GM18861 (cell line): ENCODE measurements at regions not wholly inside any gene's neighbourhood (a gene's known extent, or its start where the extent isn't known, plus 50 kb on each side); places are given as distances from the start of the nearest gene placed in this dataset.

ENCODE experiments used
- ATAC-seq: cut with Tn5 transposase; IDR thresholded peaks from one replicate; pipeline ENCODE4 v1.9.1; 2021; ENCODE audit not compliant: unreplicated experiment

DNA sequence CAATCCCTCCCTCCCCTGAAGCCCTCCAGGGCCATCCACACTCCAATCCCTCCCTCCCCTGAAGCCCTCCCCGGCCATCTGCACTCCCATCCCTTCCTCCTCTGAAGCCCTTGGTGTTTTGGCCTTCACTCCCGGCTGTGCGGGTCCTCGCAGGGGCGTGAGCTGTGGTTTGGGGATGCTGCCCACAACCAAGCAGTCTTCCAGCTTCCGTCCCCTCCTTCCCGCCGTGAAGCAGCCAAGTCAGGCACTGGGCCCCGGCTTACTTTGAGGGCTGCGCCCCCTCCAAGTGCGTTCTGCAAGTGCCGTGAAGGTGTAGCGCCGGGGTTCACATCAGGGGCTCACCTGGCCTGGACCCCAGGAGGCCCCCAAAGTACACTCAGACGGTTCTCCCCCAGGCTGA is 335.9 kb downstream of the BRD1 start:
- no peak for ATAC-seq

DNA sequence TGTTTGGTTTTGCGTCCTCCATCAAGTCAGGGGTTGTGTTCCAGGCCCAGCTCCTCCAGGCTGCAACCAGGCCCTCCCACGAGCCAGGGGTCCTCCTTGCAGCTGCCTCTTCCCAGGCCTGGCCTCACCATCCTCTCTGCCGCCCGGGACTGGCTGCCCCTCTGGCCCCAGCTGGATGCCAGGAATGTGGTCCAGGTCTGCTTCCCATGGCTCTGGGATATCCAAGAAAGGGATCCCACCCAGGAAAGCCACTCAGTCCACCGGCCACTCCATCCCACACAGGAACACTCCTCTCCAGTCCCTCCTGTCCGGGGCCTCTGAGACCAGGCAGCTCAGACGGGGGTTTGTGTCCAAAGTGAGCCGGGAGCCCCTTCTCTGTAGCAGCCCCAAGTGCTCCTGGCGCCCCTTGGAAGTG is 336.4 kb downstream of the BRD1 start:
- ATAC-seq: no peak

DNA sequence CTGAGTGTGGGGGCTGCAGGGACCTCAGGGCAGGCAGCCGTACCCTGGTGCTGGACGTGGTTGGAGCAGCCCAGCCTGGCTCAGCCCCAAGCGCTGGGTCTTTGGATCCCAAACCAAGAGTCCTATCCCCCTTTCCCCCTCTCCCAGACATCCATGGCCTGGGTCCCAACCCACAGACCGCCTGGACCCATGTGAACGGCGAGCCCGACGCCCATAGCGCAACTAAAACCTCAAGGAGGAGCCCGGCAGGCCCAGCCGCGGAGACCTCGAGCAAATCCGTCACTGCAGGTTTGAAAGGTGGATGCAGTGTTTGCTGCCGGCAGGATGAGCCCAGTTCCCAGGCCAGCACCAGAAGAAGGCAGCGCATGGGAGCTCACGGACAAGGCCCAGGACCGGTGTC is 337.0 kb downstream of the BRD1 start:
- ATAC-seq: no peak

DNA sequence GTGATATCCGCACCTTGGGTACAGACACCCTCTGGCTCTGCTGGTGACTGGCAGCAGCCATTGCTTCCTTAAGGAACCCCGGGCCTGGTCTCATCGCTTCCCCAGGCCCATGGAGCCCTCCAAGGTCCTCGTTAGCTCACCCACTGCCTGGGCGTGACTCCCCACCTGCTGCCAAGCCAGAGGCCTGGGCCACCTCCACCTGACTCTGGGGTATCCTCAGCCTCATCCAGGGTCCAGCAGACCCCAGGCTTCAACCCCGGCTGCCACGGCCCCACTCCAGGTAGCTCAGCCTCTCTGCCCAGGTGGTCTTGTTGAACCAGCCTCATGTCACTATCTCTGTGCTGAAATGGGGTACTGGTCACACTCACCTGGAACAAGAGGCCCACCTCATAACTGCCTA is 337.9 kb downstream of the BRD1 start:
- no peak for ATAC-seq

DNA sequence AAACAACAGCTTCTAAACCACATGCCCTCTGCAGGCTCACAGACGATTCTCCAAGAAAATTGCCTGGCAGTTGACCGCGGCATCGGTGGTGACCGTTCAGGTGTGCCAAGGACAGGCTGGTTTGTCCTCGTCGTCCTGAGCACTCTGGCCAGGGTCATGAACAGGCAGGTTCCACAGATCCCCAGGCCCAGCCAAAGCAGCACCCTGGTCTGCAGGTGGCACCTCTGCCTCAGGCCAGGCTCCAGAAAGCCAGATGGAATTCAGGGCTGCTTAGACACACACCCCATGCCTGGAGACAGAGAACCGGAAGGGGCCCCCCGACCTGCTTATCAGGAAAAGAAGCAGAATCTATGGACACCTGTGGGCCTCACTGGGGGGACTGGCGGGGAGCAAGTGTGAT is 338.7 kb downstream of the BRD1 start:
- ATAC-seq: no peak

DNA sequence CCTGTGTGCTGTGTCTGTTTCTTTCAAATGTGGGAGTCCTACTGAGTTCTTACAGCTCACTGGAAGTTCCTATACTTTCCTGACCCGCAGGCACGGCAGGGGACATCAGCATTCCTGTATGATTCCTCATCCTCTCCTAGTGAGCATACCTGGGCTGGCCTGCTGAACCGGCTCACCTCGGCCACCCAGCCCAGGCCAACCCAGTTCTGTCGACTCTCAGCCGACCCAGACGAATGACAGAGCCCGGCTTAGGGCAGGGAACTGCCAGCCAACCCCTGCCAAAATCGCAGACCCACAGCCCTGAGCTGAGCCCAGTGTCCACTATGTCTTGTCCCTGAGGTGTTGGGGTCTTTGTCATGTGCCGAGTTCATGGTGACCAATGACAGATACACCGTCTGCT is 339.7 kb downstream of the BRD1 start:
- no peak for ATAC-seq

DNA sequence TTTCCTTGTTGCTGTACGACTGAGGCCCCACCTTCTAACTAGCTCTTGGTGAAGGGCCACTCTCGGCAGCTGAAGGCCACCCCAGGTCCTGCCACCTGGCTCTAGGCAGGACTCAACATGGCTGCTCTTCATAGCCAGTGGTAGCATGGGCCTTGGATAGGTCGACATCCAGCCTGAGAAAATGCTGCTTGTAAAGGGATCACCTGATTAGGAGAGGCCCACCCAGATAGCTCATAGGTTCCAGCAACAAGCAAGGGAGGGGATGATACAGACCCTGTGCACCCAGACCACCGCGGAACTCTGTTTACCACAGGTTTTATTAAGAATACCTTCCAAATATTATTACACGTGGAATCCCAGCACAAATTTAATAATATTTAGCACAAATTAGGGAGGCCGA is 341.4 kb downstream of the BRD1 start:
- no peak for ATAC-seq

DNA sequence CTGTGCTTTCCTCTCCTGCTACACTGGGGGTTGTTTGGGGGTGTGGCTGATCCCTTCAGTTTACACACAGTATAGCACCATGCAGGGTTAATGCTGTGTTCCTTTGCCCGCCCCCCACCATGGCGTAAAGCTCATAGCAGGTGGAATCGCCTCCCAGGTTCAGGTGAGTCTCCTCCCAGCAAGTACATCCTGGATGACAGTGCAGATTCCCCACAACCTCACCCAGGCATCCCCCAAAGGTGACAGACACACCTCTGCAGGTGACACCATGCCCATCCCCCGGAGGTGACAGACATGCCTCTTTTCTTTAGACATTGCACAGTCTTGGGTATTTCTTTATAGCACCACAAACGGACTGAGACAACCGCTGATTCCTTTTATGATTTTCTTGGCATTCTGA is 343.7 kb downstream of the BRD1 start:
- ATAC-seq: no peak

DNA sequence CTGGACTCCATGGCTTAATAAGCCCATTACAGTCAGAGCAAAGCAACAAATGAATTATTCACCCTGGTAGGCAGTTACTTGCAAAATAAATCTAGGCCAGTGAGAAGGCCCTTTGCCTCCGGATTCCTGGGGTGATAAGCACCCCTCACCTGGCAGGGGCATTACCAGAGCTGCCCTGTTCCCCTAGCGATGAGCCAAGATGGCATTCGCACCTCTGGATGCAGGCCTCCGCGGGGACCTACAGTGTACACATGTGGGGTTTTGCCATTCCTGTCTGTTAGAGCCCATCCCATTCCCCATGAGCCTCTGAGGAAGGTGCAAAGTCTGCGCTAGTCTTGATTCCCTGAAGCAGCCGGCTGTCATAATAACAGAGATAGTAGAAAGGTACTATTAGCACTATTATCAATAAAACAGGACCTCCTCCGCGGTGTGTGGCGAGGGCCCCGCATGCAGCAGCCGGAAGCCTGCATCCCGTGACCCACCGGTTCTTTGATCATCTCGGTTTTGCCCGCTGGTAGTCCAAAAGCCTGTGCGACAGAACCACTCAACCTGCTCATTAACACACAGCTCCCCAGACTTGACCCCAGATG is 344.3 kb downstream of the BRD1 start:
- no peak for ATAC-seq

DNA sequence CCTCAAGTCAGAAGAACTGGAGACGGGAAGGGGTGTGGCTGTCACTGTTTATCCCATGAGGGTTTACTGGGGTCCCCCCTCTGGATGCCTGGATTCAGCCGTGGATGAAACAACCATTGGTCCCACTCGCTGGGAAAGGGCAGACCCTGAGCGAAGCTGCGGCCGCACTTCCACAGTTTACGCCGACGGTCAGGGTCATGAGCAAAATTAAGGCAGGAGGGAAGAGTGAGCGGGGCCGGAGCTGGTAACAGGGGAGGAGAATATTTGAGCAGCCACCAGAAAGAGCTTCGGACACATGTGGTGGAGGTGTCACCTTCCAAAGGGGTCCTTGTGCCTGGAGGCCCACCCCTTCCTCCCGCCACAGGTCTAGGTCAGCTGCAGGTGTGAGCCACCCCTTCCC is 344.9 kb downstream of the BRD1 start:
- ATAC-seq: no peak

DNA sequence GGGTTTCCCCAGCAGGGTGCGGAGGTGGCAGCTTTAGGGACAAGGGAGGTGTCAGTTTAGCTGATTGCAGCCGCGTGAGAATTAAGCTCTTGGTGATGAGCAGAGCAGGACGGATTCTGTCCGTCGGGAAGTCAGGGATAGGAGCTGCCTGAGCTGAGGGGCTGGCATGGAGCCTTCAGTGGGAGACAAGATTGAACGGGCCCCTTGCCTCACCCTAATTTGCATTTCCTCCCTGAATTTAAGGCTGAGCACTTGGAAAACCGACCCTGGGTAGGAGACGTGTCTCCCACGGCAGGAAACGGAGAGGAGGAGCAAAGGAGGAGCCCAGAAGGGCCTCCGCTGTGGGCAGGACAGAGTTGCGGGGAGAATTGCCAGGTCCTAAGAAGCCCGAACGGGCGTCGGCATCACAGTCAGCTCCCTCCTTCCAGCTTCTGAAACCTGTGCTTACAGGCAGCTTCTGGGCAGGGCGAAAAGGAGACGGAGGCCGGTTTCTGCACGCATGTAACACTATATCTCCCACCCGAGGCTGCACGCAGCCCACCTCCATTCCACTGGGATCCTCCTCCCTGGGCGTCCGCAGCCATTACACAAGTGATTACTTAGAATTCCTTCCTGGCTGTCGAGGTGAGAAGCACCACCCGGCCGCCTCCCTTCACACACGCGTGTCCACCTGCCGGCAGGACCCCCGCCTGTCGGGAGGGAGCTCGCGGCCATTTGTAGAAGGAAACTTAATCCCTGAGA is 345.8 kb downstream of the BRD1 start:
- no peak for ATAC-seq

DNA sequence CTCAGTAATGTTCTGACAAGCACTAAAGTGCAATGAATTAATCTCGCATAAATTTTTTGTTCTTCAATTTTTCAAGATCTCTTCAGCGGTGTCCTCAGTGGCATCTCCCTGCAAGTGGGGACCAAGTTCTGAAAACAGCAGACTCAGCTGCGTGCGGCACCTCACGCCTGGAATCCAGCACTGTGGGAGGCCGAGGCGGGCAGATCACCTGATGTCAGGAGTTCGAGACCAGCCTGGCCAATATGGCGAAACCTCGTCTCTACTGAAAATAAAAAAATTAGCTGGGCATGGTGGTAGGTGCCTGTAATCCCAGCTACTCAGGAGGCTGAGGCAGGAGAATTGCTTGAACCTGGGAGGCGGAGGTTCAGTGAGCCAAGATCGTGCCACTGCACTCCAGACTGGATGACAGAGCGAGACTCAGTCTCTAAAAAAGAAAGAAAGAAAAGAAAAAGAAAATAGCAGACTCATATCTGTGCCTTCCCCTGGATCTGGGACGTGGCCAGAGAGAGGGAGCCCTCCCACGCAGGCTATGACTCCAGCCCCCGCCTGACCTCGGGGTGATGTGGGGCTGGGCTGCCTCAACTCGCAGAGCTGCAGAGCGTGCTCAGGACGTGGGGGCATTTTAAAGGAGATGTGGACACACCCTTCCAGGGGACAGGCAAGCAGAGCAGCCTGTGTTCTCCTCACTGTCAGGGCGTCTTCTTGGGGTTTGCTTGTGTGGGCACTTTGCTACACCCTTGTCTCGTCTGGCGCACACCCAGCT is 346.6 kb downstream of the BRD1 start:
- no peak for ATAC-seq

DNA sequence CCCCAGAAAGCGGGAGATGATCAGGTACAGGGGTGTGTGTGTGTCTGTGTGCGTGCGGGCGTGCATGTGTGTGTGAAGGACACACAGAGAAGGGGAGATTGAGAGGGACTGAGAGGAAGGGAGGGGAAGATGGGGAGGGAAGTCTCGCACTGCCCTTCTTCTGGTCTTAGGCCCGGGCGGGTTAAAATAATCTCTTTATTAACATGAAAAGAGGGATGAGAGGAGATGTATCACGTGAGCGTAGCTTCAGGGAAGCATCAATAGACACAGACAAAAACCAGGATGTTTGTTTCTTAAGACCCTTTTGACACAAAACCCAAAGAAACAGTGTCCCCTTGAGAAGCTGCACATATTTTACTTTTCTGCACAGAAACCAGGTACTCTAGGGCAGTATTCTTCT is 347.3 kb downstream of the BRD1 start:
- no peak for ATAC-seq

DNA sequence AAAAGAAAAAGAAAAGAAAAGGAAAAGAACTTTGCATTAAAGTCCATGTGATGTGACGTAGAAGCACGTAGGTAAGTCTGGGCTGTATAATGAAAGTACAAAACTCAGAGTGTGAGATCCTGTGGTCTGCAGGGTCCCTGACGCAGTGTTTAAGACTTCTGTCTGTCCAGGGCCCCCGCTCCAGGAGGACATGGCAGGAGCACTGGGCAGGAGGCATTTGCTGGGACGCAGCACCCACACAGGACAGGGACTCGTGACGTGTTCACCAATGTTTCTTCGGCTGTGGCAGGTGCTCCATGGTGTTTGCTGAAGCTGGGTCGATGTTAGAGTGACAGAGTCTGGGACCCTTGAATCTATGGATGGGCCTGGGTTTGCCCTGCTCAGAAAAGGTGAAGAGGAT is 348.1 kb downstream of the BRD1 start:
- no peak for ATAC-seq

DNA sequence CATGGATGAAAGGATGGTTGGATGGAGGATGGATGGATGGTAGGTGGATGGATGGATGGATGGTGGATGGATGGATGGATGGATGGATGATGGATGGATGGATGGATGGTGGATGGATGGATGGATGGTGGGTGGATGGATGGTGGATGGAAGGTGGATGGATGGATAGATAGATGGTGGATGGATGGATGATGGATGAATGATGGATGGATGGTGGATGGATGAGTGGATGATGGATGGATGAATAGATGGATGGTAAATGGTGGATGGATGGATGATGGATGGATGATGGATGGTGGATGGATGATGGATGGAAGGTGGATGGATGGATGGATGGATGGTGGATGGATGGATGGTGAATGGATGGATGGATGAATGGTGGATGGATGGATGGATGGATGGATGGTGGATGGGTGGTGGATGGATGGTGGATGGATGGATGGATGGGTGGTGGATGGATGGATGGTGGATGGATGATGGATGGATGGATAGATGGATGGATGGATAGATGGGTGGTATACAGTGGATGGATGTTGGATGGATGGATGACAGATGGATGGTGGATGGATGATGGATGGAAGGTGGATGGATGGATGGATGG is 350.8 kb downstream of the BRD1 start:
- no peak for ATAC-seq

DNA sequence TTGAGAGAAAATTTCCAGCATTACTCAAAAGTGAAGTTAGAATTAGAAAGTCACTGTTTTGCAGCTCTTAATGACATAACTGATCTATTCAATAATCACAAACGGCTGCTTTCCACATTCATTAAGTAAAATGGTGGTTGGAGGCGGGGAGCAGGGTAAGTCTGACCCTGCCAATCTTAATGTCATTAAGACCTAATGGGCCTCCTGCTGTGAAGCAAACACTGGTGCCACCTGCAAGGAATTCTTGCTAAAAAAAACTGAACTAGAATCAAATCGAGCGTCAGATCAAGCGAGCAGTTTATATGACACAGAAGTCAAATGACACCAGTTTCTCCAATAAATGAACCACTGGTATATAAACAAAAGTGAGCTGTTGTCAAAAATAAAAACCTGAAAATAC is 351.5 kb downstream of the BRD1 start:
- ATAC-seq: no peak

DNA sequence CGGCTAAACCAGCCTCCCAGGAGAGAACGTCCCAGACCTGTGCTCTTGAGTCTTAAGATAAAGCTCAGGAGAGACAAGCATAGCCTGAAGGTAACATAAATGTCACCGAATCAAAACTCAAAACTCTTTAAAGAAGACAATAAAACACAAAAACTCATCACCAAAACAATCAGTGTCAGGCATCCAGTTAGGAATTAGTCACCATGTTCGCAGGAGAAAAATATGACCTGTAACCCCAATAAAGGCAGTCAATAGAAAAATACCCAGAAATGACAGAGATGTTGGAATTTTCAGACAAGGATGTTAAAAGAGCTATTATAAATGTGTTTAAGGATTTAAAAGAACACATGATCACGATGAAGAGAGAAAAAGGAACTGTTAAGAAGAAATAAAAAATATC is 352.4 kb downstream of the BRD1 start:
- no peak for ATAC-seq

DNA sequence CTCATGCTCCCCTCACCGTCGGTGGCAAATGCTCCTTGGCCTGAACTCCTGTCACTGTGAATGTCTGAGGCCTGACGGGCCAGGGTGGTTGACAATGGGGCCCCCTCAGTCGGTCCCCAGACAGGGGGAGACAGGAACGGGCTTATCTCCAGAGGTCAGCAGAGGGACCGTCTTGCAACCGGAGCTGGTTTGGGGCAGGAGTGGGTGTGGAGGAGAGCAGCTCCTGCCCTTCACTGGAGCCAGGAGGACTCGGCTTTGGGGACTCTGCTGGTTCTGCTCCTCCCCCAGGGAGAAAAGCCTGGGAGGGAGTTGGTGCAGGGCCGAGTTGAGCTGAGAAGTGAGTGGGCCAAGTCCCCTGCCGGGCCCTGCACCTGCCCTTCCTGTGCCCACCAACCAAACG is 354.4 kb downstream of the BRD1 start:
- no peak for ATAC-seq

DNA sequence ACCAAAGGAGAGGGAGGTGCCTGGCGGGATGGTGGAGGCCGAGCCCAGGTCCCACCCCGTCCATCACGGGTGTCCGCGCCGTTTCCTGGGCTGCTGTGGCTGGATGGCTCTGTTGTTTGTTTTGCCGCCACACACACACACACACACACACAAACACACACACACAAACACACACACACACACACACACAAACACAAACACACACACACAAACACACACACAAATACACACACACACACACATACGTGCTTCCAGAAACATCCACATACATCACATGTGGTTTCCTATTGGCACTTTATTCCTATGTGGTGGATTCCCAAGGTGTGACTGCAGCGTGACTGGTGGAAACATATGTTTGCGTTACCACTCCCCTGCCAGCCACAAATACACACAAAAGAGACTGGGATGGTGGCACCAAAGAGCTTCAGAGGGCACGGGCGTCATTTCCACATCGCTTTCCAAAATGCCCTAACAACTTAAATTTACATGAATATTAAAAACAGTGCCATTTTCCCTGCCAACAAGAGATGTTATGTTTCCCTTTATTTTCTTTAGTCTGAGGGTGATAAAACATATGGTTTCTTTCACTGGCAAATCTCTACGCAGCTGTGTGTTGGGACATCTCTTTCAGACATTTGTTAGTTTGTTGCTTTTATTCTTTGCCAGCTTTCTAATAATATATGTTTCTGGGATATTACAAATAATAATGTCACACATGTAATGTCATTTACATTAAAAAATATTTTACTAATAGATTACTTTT is 356.8 kb downstream of the BRD1 start:
- ATAC-seq: no peak

DNA sequence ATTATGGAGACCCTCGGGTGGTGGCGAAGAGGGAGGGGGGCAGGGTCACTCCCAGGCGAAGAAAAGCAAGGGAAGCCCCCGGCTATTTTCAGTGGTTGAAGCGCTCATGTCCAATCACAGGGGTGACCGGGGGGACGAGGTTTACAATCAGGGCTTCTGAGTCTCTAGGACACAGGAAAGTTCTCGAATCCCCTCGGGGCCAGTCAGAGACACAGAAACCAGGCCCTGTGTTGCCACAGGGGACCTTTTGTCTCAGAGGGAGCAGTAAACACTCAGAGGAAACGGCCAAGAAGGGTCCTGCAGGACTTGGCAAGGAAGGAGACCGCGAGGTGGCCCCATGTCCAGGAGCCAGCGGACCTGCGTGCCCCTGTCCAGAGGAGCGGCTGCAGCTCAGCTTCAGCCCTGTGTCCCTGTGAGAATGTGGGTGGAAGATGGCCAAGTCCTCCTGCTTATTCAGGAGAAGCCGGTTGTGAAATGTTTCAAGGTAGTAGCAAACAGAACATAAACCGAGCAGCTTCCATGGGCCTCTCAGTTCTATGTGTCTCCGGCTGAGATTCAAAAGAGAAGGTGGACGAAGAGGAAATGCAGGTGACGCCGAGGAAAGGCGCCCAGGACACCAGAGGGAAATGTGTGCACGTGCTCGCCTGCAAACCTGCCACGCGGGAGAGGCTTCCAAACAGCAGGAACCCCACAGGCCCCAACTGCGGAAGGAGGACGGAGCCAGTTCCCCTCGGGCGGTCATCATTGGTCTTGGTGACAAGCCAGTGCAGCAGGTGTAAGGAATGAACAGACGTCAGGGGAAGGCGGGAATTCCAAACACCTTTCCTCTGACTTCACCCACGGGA is 357.6 kb downstream of the BRD1 start:
- no peak for ATAC-seq
